H9 (cell line): ENCODE measurements at regions not wholly inside any gene's neighbourhood (a gene's known extent, or its start where the extent isn't known, plus 50 kb on each side); places are given as distances from the start of the nearest gene placed in this dataset.

Experiments
- DNase-seq: peaks from one replicate; pipeline ENCODE4 v3.0.0-alpha.2; 2017
- H2AFZ ChIP-seq: one replicate; pipeline ENCODE4 v1.6.1; 2013; ENCODE audit warnings: mild to moderate bottlenecking, low read length, control low read depth, moderate library complexity
- H2AK5ac ChIP-seq: 2 replicates; pipeline ENCODE4 v1.6.1; 2013; ENCODE audit warnings: low read length, control low read depth, mixed read lengths; ENCODE audit not compliant: insufficient read length
- H2BK120ac ChIP-seq: one replicate; pipeline ENCODE4 v1.6.1; 2013; ENCODE audit warnings: low read depth, mild to moderate bottlenecking, low read length, control low read depth, inconsistent platforms; ENCODE audit not compliant: poor library complexity, severe bottlenecking
- H2BK12ac ChIP-seq: 2 replicates; pipeline ENCODE4 v1.6.1; 2013; ENCODE audit warnings: low read length, control low read depth, mixed read lengths, low read depth; ENCODE audit not compliant: insufficient read length
- H2BK15ac ChIP-seq: 2 replicates; pipeline ENCODE4 v1.6.1; 2013; ENCODE audit warnings: low read depth, low read length, control low read depth
- H2BK20ac ChIP-seq: one replicate; pipeline ENCODE4 v1.6.1; 2013; ENCODE audit warnings: low read depth, mild to moderate bottlenecking, low read length, control low read depth, inconsistent platforms; ENCODE audit not compliant: poor library complexity, severe bottlenecking
- H2BK5ac ChIP-seq: 2 replicates; pipeline ENCODE4 v1.6.1; 2013; ENCODE audit warnings: low read length, control low read depth, mixed read lengths; ENCODE audit not compliant: insufficient read length
- H3K14ac ChIP-seq: 2 replicates; pipeline ENCODE4 v1.6.1; 2013; ENCODE audit warnings: low read length, control low read depth; ENCODE audit not compliant: insufficient read depth
- H3K18ac ChIP-seq: 2 replicates; pipeline ENCODE4 v1.6.1; 2013; ENCODE audit warnings: low read depth, mild to moderate bottlenecking, mixed read lengths, low read length, control low read depth; ENCODE audit not compliant: insufficient read length
- H3K23ac ChIP-seq: 2 replicates; pipeline ENCODE4 v1.6.1; 2013; ENCODE audit warnings: low read length, control low read depth, mixed read lengths, low read depth; ENCODE audit not compliant: insufficient read length
- H3K23me2 ChIP-seq: 2 replicates; pipeline ENCODE4 v1.6.1; 2013; ENCODE audit warnings: low read depth, mild to moderate bottlenecking, mixed read lengths, low read length, control low read depth; ENCODE audit not compliant: insufficient read length, poor library complexity, severe bottlenecking
- H3K27ac ChIP-seq: 2 replicates; pipeline ENCODE4 v1.5.1; 2013; ENCODE audit warnings: low read length, control low read depth, mixed read lengths, low read depth; ENCODE audit not compliant: insufficient read length
- H3K27me3 ChIP-seq: 2 replicates; pipeline ENCODE4 v1.6.1; 2013; ENCODE audit warnings: low read length, control low read depth, inconsistent platforms; ENCODE audit not compliant: insufficient read depth
- H3K4ac ChIP-seq: 2 replicates; pipeline ENCODE4 v1.6.1; 2013; ENCODE audit warnings: low read depth, mild to moderate bottlenecking, control low read depth, inconsistent platforms, low read length, moderate library complexity
- H3K4me1 ChIP-seq: 2 replicates; pipeline ENCODE4 v1.6.1; 2013; ENCODE audit warnings: low read length, control low read depth, inconsistent platforms; ENCODE audit not compliant: insufficient read depth
- H3K4me2 ChIP-seq: 2 replicates; pipeline ENCODE4 v1.6.1; 2013; ENCODE audit warnings: low read length, control low read depth, mixed read lengths; ENCODE audit not compliant: insufficient read length, insufficient read depth
- H3K56ac ChIP-seq: 2 replicates; pipeline ENCODE4 v1.6.1; 2013; ENCODE audit warnings: low read depth, mild to moderate bottlenecking, mixed read lengths, low read length, control low read depth; ENCODE audit not compliant: insufficient read length
- H3K79me1 ChIP-seq: 2 replicates; pipeline ENCODE4 v1.6.1; 2013; ENCODE audit warnings: low read depth, mild to moderate bottlenecking, moderate library complexity, low read length, control low read depth, inconsistent platforms; ENCODE audit not compliant: insufficient read depth, poor library complexity, severe bottlenecking
- H3K79me2 ChIP-seq: 2 replicates; pipeline ENCODE4 v1.6.1; 2013; ENCODE audit warnings: low read length, control low read depth, inconsistent platforms; ENCODE audit not compliant: insufficient read depth
- H3K9ac ChIP-seq: 2 replicates; pipeline ENCODE4 v1.6.1; 2013; ENCODE audit warnings: low read length, control low read depth, mixed read lengths; ENCODE audit not compliant: insufficient read length; ENCODE audit errors: extremely low read depth
- H3K9me3 ChIP-seq: one replicate; pipeline ENCODE4 v1.6.1; 2013; ENCODE audit warnings: low read depth, low read length, inconsistent platforms; ENCODE audit not compliant: control insufficient read depth
- H3T11ph ChIP-seq: one replicate; pipeline ENCODE4 v1.6.1; 2013; ENCODE audit warnings: mild to moderate bottlenecking, low read length, control low read depth, inconsistent platforms
- H4K20me1 ChIP-seq: one replicate; pipeline ENCODE4 v1.6.1; 2013; ENCODE audit not compliant: control insufficient read depth, insufficient read length, insufficient read depth
- H4K5ac ChIP-seq: 2 replicates; pipeline ENCODE4 v1.6.1; 2013; ENCODE audit warnings: low read depth, mild to moderate bottlenecking, mixed read lengths, low read length, control low read depth; ENCODE audit not compliant: insufficient read length
- H4K8ac ChIP-seq: replicated peaks from 2 replicates; pipeline ENCODE4 v1.6.1; 2013; ENCODE audit warnings: low read length, control low read depth, mixed read lengths, low read depth; ENCODE audit not compliant: insufficient read length
- H4K91ac ChIP-seq: 2 replicates; pipeline ENCODE4 v1.6.1; 2013; ENCODE audit warnings: low read depth, mild to moderate bottlenecking, moderate library complexity, mixed read lengths, low read length, control low read depth; ENCODE audit not compliant: insufficient read length
- H3K27ac Mint-ChIP-seq, 3 experiments: 2 replicates in 2 of 3; 3 replicates in 1 of 3; pipeline ENCODE4 v1.8.0; 2020 to 2021; ENCODE audit warnings: mixed read lengths in 3 of 3, mild to moderate bottlenecking in 1 of 3, moderate library complexity in 1 of 3
- H3K27me3 Mint-ChIP-seq: 2 replicates; pipeline ENCODE4 v1.8.0; 2021; ENCODE audit warnings: low read depth, mild to moderate bottlenecking, moderate library complexity, mixed read lengths
- H3K36me3 Mint-ChIP-seq, 3 experiments: 2 replicates in 2 of 3; 3 replicates in 1 of 3; pipeline ENCODE4 v1.8.0; 2020 to 2021; ENCODE audit warnings: low read depth in 3 of 3, mixed read lengths in 3 of 3; ENCODE audit not compliant: insufficient read depth in 1 of 3
- H3K4me1 Mint-ChIP-seq, 2 experiments: 2 replicates each; pipeline ENCODE4 v1.8.0; 2020; ENCODE audit warnings: mixed read lengths in 2 of 2
- H3K4me3 Mint-ChIP-seq, 2 experiments: 2 replicates in 1 of 2; 3 replicates in 1 of 2; pipeline ENCODE4 v1.8.0; 2020 to 2021; ENCODE audit warnings: mild to moderate bottlenecking in 2 of 2, mixed read lengths in 2 of 2, moderate library complexity in 1 of 2
- H3K9me3 Mint-ChIP-seq, 2 experiments: 2 replicates in 1 of 2; 3 replicates in 1 of 2; pipeline ENCODE4 v1.8.0; 2020; ENCODE audit warnings: mild to moderate bottlenecking in 2 of 2, mixed read lengths in 2 of 2, moderate library complexity in 1 of 2
- CTCF ChIP-seq: fragments of 200-600 bp; sonication (generic); conservative IDR thresholded peaks from 3 replicates; pipeline ENCODE4 v1.8.0; 2021; ENCODE audit warnings: antibody characterized with exemption, mild to moderate bottlenecking
- WGBS: extraction: QIAGEN DNeasy Blood & Tissue Kit; methylation state at CpG from one replicate; pipeline ENCODE4 v1.1.7; 2013; ENCODE audit warnings: missing lambda C conversion rate, low lambda C conversion rate, mixed read lengths; ENCODE audit not compliant: insufficient read length; ENCODE audit errors: extremely low coverage; 5-methylcytosine and 5-hydroxymethylcytosine counted together

GRCh38 chr12:91984556-91984955 lies 161.1 kb downstream of the BTG1 start:
- H3K4me2 ChIP-seq, result no peak overlapping the region
- no CpG with 5 or more reads among the region's 5 CpGs for WGBS
- H4K8ac ChIP-seq, result no peak overlapping the region
- no peaks in the 10 kb centered on the region for H3K27me3 ChIP-seq
- Mint-ChIP-seq H3K27ac (peak overlapping the region in 2 of 3 experiments; percentile 7 to 24; a peak in 2 of 7 replicates), H3K36me3 (no peaks in the 10 kb centered on the region), H3K27me3 (peaks cover 3% of the 10 kb centered on the region; the same call in 1 of the 2 replicates), H3K4me3 (no peak overlapping the region), H3K9me3 (no peaks in the 10 kb centered on the region), H3K4me1 (peaks cover 28 to 36% of the 10 kb centered on the region in 2 experiments)
- H3K23me2 ChIP-seq, result no peaks in the 10 kb centered on the region
- no peak overlapping the region for H3K18ac ChIP-seq
- no peak overlapping the region for H3K27ac ChIP-seq
- H3K56ac ChIP-seq, result no peak overlapping the region
- H3K79me1 ChIP-seq, result no peaks in the 10 kb centered on the region
- no peak overlapping the region for H3K4ac ChIP-seq
- H2BK15ac ChIP-seq, result no peak overlapping the region
- no peak for TF ChIP-seq CTCF
- DNase-seq, result no peak
- no peaks in the 10 kb centered on the region for H4K20me1 ChIP-seq
- H2BK20ac ChIP-seq, result no peak overlapping the region
- no peak overlapping the region for H3K23ac ChIP-seq
- no peak overlapping the region for H2AFZ ChIP-seq
- H3T11ph ChIP-seq, result no peak overlapping the region
- no peak overlapping the region for H2AK5ac ChIP-seq
- H4K5ac ChIP-seq, result no peak overlapping the region
- H3K79me2 ChIP-seq, result no peaks in the 10 kb centered on the region
- no peak overlapping the region for H2BK12ac ChIP-seq
- no peak overlapping the region for H3K9ac ChIP-seq
- no peak overlapping the region for H2BK5ac ChIP-seq
- no peaks in the 10 kb centered on the region for H3K4me1 ChIP-seq
- H3K9me3 ChIP-seq, result no peaks in the 10 kb centered on the region
- no peak overlapping the region for H4K91ac ChIP-seq
- H2BK120ac ChIP-seq, result no peak overlapping the region
- no peak overlapping the region for H3K14ac ChIP-seq
